GM12878 (cell line): ENCODE measurements at regions not wholly inside any gene's neighbourhood (a gene's known extent, or its start where the extent isn't known, plus 50 kb on each side); places are given as distances from the start of the nearest gene placed in this dataset.

Experiments used
- ATAC-seq: fragments of 200-7000 bp; cut with Tn5 transposase; 3 replicates; pipeline ENCODE4 v1.9.1; 2020; ENCODE audit warnings: mild to moderate bottlenecking, moderate library complexity
- BruUV-seq: library from RNA; stranded (reverse); fragments of 400-500 nt; replicated peaks from 2 replicates; lab custom pipeline; 2021; lab: Mats Ljungman, UMichigan
- CTCF ChIA-PET: fragments of 300-600 bp; sonication (Branson Sonifier 250); formaldehyde crosslinking; extraction: SDS; loops from one replicate; lab custom pipeline; 2021; ENCODE audit warnings: inconsistent platforms; lab: Yijun Ruan, JAX
- POLR2A ChIA-PET: fragments of 350-600 bp; formaldehyde crosslinking; extraction: SDS; loops from one replicate; lab custom pipeline; 2021; ENCODE audit warnings: inconsistent platforms; lab: Charles Lee
- RAD21 ChIA-PET: fragments of 300-600 bp; sonication (Branson Sonifier 250); formaldehyde crosslinking; loops from one replicate; lab custom pipeline; 2023; ENCODE audit warnings: antibody characterized with exemption; ENCODE audit not compliant: unreplicated experiment; lab: Charles Lee
- SMC1A ChIA-PET: fragments of 300-600 bp; sonication (Branson Sonifier 250); formaldehyde crosslinking; loops from one replicate; lab custom pipeline; 2023; ENCODE audit not compliant: unreplicated experiment, uncharacterized antibody; lab: Charles Lee
- DNase-seq: peaks from one replicate; pipeline ENCODE4 v3.0.0-alpha.2; 2011; ENCODE audit warnings: low read depth, low spot score
- FAIRE-seq: peaks from 3 replicates; lab custom pipeline; 2011; peaks lifted over from hg19 to GRCh38; lab: Jason Lieb, UNC
- H2AFZ ChIP-seq: 2 replicates; pipeline ENCODE4 v1.6.0; 2011; ENCODE audit warnings: low read depth, low read length, control low read depth; ENCODE audit not compliant: control insufficient read depth
- H3K27ac ChIP-seq: 2 replicates; pipeline ENCODE4 v1.5.1; 2011; ENCODE audit warnings: control low read depth; ENCODE audit not compliant: control insufficient read depth, insufficient read depth
- H3K27me3 ChIP-seq, 2 experiments: replicated peaks in 1 of 2; 2 replicates each; pipeline versions ENCODE4 v1.6.0 to v1.6.1; 2011; ENCODE audit warnings: low read length in 1 of 2; ENCODE audit not compliant: control insufficient read depth in 2 of 2, insufficient read depth in 2 of 2
- H3K36me3 ChIP-seq, 2 experiments: 2 replicates each; pipeline ENCODE4 v1.5.1; 2011; ENCODE audit warnings: low read length in 1 of 2; ENCODE audit not compliant: control insufficient read depth in 2 of 2, insufficient read depth in 2 of 2
- H3K4me1 ChIP-seq: 2 replicates; pipeline ENCODE4 v1.6.1; 2011; ENCODE audit warnings: mild to moderate bottlenecking, low read length, moderate library complexity, mixed read lengths; ENCODE audit not compliant: control insufficient read depth, insufficient read depth
- H3K4me2 ChIP-seq: 2 replicates; pipeline ENCODE4 v1.6.0; 2011; ENCODE audit warnings: control low read depth; ENCODE audit not compliant: control insufficient read depth, insufficient read depth
- H3K4me3 ChIP-seq: fragments of 200-600 bp; sonication (generic); 2 replicates; pipeline ENCODE4 v1.5.1; 2016
- H3K79me2 ChIP-seq: 2 replicates; pipeline ENCODE4 v1.6.0; 2011; ENCODE audit warnings: low read length; ENCODE audit not compliant: control insufficient read depth, insufficient read depth
- H3K9ac ChIP-seq: 2 replicates; pipeline ENCODE4 v1.8.0; 2011; ENCODE audit warnings: low read length, control low read depth, mixed read lengths; ENCODE audit not compliant: control insufficient read depth, insufficient read depth
- H3K9me3 ChIP-seq: replicated peaks from 3 replicates; pipeline ENCODE4 v1.5.1; 2011; ENCODE audit warnings: mild to moderate bottlenecking, low read length; ENCODE audit not compliant: control insufficient read depth, insufficient read depth
- H4K20me1 ChIP-seq: 2 replicates; pipeline ENCODE4 v1.6.0; 2011; ENCODE audit not compliant: control insufficient read depth, insufficient read depth
- GABPA ChIP-seq: IDR thresholded peaks from 2 replicates; pipeline ENCODE4 v1.6.1; 2014; ENCODE audit warnings: antibody characterized with exemption, low read depth, mild to moderate bottlenecking, inconsistent platforms
- HDAC2 ChIP-seq: fragments of 200-600 bp; sonication (generic); IDR thresholded peaks from 2 replicates; pipeline ENCODE4 v1.6.1; 2017
- MEF2A ChIP-seq: IDR thresholded peaks from 2 replicates; pipeline ENCODE4 v1.6.1; 2011; ENCODE audit warnings: low read depth, mild to moderate bottlenecking, low read length, moderate library complexity; ENCODE audit not compliant: insufficient read depth
- NR2C1 ChIP-seq: fragments of 450-650 bp; IDR thresholded peaks from 2 replicates; pipeline ENCODE4 v1.6.1; 2017; ENCODE audit warnings: antibody characterized with exemption, mild to moderate bottlenecking, moderate library complexity
- RELA ChIP-seq: fragments of 450-650 bp; IDR thresholded peaks from 2 replicates; pipeline ENCODE4 v1.8.0; 2014; ENCODE audit warnings: borderline replicate concordance; ENCODE audit not compliant: partially characterized antibody
- TBL1XR1 ChIP-seq: IDR thresholded peaks from 2 replicates; pipeline ENCODE4 v1.6.1; 2012; ENCODE audit warnings: low read depth, low read length, improper control_type of control experiment
- WGBS: methylation state at CpG from one replicate; pipeline ENCODE4 v1.1.6; 2016; ENCODE audit warnings: low lambda C conversion rate; ENCODE audit not compliant: insufficient replicate concordance, insufficient coverage; ENCODE audit errors: missing lambda C conversion rate; 5-methylcytosine and 5-hydroxymethylcytosine counted together
- in situ Hi-C: fragments of 300-500 bp; cut with MboI; formaldehyde crosslinking; loops from 9 replicates; pipeline ENCODE4 v1.14.3; 2018; ENCODE audit warnings: mixed read lengths
- intact Hi-C: fragments of 100-400 bp; cut with micrococcal nuclease; formaldehyde crosslinking; loops from one replicate; pipeline ENCODE4 v1.14.2; 2022; ENCODE audit not compliant: unreplicated experiment
- TF ChIP-seq, protein P1 (sequence below): fragments of 450-650 bp; IDR thresholded peaks from 2 replicates; pipeline ENCODE4 v1.6.1; 2017; ENCODE audit warnings: mild to moderate bottlenecking, moderate library complexity
- TF ChIP-seq, protein P2 (sequence below): IDR thresholded peaks from 2 replicates; pipeline ENCODE4 v1.6.1; 2011; ENCODE audit warnings: low read depth, mild to moderate bottlenecking, low read length, moderate library complexity, borderline replicate concordance; ENCODE audit errors: extremely low read depth
- TF ChIP-seq, protein P3 (sequence below): IDR thresholded peaks from 2 replicates; pipeline ENCODE4 v1.6.1; 2012; ENCODE audit warnings: improper control_type of control experiment, low read depth, low read length; ENCODE audit not compliant: insufficient replicate concordance

DNA sequence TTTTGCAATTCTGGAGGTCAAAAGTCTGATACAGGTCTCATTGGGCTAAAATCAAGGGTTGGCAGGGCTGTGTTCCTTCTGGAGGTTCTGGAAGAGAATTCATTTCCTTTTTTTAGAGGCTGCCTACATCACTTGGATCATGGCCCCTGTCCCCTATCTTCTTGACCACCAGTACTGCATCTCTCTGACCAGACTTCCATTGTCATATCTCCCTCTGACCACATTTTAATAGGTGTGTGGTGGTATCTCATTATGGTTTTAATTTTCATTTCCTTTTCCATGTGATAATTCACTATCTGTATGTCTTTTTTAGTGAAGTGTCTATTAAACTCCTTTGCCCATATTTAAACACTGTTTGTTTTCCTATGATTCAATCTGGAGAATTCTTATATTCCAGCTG, 215.2 kb upstream of the OTX2 start:
- no peak overlapping the region for H3K4me2 ChIP-seq
- in situ Hi-C loops (no loop called here), intact Hi-C loops (no loop called here)
- no peak overlapping the region for H3K27ac ChIP-seq
- ATAC-seq, result no peak
- H3K36me3 ChIP-seq, result no peaks in the 10 kb centered on the region
- no peak overlapping the region for H3K4me3 ChIP-seq
- H3K9ac ChIP-seq, result no peak overlapping the region
- H3K9me3 ChIP-seq, result no peaks in the 10 kb centered on the region; the same call in 2 of the 3 replicates
- no peaks in the 10 kb centered on the region for H4K20me1 ChIP-seq
- ChIA-PET RAD21 (no interaction called here), CTCF (no interaction called here), SMC1A (no interaction called here), POLR2A (no interaction called here)
- no peak for DNase-seq
- no peak for FAIRE-seq
- no peak overlapping the region for H2AFZ ChIP-seq
- H3K79me2 ChIP-seq, result no peaks in the 10 kb centered on the region
- H3K27me3 ChIP-seq, result no peaks in the 10 kb centered on the region
- BruUV-seq, result no TSS peak
- TF ChIP-seq NR2C1 (no peak), GABPA (no peak), RELA (no peak)
- no peaks in the 10 kb centered on the region for H3K4me1 ChIP-seq

DNA sequence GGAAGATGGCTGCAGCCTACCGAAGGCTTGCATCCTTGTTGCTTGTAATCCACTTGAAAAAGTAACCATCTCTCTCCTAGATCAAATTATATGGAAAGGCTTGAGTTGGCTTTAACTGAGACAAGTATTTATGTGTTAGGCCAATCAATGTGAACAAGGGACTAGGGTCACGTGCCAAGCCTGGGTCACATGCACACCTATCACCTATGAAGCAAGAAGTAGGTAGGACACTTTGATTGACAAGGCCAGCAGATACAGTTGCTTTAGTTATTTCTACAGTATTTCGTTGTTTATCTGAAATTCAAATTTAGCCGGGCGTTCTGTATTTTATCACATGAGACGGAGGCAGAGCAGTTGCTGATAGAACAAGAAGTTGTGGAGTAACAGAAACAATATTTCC, 212.3 kb upstream of the OTX2 start:
- in situ Hi-C loops (no loop called here), intact Hi-C loops (no loop called here)
- 46% methylated on average over 6 of the region's 6 CpGs for WGBS
- H2AFZ ChIP-seq, result no peak overlapping the region
- ATAC-seq, result no peak
- H3K9me3 ChIP-seq, result no peaks in the 10 kb centered on the region; the same call in 2 of the 3 replicates
- no peaks in the 10 kb centered on the region for H3K27me3 ChIP-seq
- no peak overlapping the region for H3K9ac ChIP-seq
- no peaks in the 10 kb centered on the region for H3K79me2 ChIP-seq
- H3K27ac ChIP-seq, result no peak overlapping the region
- no peak for FAIRE-seq
- ChIA-PET RAD21 (no interaction called here), CTCF (no interaction called here), POLR2A (no interaction called here), SMC1A (interaction anchor here (0.6 kb wide), 1 partner anchor 64 kb away, joined by 3 read pairs; no protein-coding TSS in a partner anchor)
- no peak overlapping the region for H3K4me3 ChIP-seq
- BruUV-seq, result no TSS peak
- H3K4me2 ChIP-seq, result no peak overlapping the region
- no peaks in the 10 kb centered on the region for H3K36me3 ChIP-seq
- H4K20me1 ChIP-seq, result no peaks in the 10 kb centered on the region
- no peak for DNase-seq
- H3K4me1 ChIP-seq, result no peaks in the 10 kb centered on the region
- TF ChIP-seq TBL1XR1 (no peak), HDAC2 (no peak), MEF2A (no peak)
- TF ChIP-seq, protein P1, sequence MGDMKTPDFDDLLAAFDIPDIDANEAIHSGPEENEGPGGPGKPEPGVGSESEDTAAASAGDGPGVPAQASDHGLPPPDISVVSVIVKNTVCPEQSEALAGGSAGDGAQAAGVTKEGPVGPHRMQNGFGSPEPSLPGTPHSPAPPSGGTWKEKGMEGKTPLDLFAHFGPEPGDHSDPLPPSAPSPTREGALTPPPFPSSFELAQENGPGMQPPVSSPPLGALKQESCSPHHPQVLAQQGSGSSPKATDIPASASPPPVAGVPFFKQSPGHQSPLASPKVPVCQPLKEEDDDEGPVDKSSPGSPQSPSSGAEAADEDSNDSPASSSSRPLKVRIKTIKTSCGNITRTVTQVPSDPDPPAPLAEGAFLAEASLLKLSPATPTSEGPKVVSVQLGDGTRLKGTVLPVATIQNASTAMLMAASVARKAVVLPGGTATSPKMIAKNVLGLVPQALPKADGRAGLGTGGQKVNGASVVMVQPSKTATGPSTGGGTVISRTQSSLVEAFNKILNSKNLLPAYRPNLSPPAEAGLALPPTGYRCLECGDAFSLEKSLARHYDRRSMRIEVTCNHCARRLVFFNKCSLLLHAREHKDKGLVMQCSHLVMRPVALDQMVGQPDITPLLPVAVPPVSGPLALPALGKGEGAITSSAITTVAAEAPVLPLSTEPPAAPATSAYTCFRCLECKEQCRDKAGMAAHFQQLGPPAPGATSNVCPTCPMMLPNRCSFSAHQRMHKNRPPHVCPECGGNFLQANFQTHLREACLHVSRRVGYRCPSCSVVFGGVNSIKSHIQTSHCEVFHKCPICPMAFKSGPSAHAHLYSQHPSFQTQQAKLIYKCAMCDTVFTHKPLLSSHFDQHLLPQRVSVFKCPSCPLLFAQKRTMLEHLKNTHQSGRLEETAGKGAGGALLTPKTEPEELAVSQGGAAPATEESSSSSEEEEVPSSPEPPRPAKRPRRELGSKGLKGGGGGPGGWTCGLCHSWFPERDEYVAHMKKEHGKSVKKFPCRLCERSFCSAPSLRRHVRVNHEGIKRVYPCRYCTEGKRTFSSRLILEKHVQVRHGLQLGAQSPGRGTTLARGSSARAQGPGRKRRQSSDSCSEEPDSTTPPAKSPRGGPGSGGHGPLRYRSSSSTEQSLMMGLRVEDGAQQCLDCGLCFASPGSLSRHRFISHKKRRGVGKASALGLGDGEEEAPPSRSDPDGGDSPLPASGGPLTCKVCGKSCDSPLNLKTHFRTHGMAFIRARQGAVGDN, result no peak
- TF ChIP-seq, protein P2, sequence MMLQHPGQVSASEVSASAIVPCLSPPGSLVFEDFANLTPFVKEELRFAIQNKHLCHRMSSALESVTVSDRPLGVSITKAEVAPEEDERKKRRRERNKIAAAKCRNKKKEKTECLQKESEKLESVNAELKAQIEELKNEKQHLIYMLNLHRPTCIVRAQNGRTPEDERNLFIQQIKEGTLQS, result no peak
- TF ChIP-seq, protein P3, sequence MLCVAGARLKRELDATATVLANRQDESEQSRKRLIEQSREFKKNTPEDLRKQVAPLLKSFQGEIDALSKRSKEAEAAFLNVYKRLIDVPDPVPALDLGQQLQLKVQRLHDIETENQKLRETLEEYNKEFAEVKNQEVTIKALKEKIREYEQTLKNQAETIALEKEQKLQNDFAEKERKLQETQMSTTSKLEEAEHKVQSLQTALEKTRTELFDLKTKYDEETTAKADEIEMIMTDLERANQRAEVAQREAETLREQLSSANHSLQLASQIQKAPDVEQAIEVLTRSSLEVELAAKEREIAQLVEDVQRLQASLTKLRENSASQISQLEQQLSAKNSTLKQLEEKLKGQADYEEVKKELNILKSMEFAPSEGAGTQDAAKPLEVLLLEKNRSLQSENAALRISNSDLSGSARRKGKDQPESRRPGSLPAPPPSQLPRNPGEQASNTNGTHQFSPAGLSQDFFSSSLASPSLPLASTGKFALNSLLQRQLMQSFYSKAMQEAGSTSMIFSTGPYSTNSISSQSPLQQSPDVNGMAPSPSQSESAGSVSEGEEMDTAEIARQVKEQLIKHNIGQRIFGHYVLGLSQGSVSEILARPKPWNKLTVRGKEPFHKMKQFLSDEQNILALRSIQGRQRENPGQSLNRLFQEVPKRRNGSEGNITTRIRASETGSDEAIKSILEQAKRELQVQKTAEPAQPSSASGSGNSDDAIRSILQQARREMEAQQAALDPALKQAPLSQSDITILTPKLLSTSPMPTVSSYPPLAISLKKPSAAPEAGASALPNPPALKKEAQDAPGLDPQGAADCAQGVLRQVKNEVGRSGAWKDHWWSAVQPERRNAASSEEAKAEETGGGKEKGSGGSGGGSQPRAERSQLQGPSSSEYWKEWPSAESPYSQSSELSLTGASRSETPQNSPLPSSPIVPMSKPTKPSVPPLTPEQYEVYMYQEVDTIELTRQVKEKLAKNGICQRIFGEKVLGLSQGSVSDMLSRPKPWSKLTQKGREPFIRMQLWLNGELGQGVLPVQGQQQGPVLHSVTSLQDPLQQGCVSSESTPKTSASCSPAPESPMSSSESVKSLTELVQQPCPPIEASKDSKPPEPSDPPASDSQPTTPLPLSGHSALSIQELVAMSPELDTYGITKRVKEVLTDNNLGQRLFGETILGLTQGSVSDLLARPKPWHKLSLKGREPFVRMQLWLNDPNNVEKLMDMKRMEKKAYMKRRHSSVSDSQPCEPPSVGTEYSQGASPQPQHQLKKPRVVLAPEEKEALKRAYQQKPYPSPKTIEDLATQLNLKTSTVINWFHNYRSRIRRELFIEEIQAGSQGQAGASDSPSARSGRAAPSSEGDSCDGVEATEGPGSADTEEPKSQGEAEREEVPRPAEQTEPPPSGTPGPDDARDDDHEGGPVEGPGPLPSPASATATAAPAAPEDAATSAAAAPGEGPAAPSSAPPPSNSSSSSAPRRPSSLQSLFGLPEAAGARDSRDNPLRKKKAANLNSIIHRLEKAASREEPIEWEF, result no peak
